T-cell (primary cell): ENCODE measurements at regions not wholly inside any gene's neighbourhood (a gene's known extent, or its start where the extent isn't known, plus 50 kb on each side); places are given as distances from the start of the nearest gene placed in this dataset.

ENCODE experiments used
- ATAC-seq, 4 experiments: fragments of 200-7000 bp in 3 of 4; fragments of 150-1000 bp in 1 of 4; cut with Tn5 transposase; replicated peaks in 1 of 4; 1 replicate in 3 of 4; 2 replicates in 1 of 4; pipeline ENCODE4 v1.10.0; 2021; ENCODE audit warnings: moderate library complexity in 3 of 4, mild to moderate bottlenecking in 2 of 4, moderate number of reproducible peaks in 1 of 4
- CTCF ChIA-PET, 2 donors: fragments of 300-600 bp; sonication (Branson Sonifier 250); formaldehyde crosslinking; loops; one replicate each; lab custom pipeline; 2022; ENCODE audit warnings: antibody characterized with exemption in 2 of 2; lab: Charles Lee
- POLR2A ChIA-PET, 2 donors: fragments of 300-600 bp; sonication (Branson Sonifier 250); formaldehyde crosslinking; loops; one replicate each; lab custom pipeline; 2022; ENCODE audit warnings: antibody characterized with exemption in 2 of 2; lab: Charles Lee
- DNase-seq, 35 experiments: peaks; one replicate each; pipeline versions ENCODE4 v3.0.0 to v3.0.0-alpha.2; 2013 to 2023
- H3K27ac ChIP-seq: one replicate; pipeline ENCODE4 v1.5.1; 2013; ENCODE audit warnings: low read length
- H3K27me3 ChIP-seq, 2 experiments: replicated peaks in 1 of 2; 1 replicate in 1 of 2; 2 replicates in 1 of 2; pipeline versions ENCODE4 v1.6.1 to v1.7.0; 2013; ENCODE audit warnings: low read length in 1 of 2, mixed read lengths in 1 of 2; ENCODE audit not compliant: control insufficient read depth in 2 of 2, insufficient read depth in 2 of 2; ENCODE audit errors: extremely low read depth in 1 of 2
- H3K36me3 ChIP-seq, 2 donors: 1 replicate in 1 of 2; 2 replicates in 1 of 2; pipeline versions ENCODE4 v1.6.1 to v1.7.0; 2013; ENCODE audit warnings: low read length in 1 of 2; ENCODE audit not compliant: control insufficient read depth in 2 of 2, insufficient read depth in 1 of 2; ENCODE audit errors: extremely low read depth in 1 of 2
- H3K4me1 ChIP-seq, 2 experiments: 1 replicate in 1 of 2; 2 replicates in 1 of 2; pipeline versions ENCODE4 v1.6.1 to v1.7.0; 2013; ENCODE audit warnings: low read length in 2 of 2, mixed read lengths in 1 of 2; ENCODE audit not compliant: insufficient read depth in 2 of 2, control insufficient read depth in 1 of 2; ENCODE audit errors: extremely low read depth in 1 of 2
- H3K4me3 ChIP-seq, 2 donors: 1 replicate in 1 of 2; 2 replicates in 1 of 2; pipeline versions ENCODE4 v1.5.1 to v1.7.0; 2013; ENCODE audit warnings: mild to moderate bottlenecking in 2 of 2, low read length in 1 of 2, moderate library complexity in 1 of 2; ENCODE audit not compliant: control insufficient read depth in 1 of 2; ENCODE audit errors: extremely low read depth in 1 of 2
- H3K9me3 ChIP-seq: 2 replicates; pipeline ENCODE4 v1.7.0; 2013
- H3K27ac Mint-ChIP-seq, 2 donors: one replicate each; pipeline ENCODE4 v1.8.0; 2020 to 2021; ENCODE audit warnings: mild to moderate bottlenecking in 2 of 2, mixed read lengths in 2 of 2
- H3K27me3 Mint-ChIP-seq, 2 donors: one replicate each; pipeline ENCODE4 v1.8.0; 2021 to 2022; ENCODE audit warnings: mixed read lengths in 2 of 2
- H3K36me3 Mint-ChIP-seq: one replicate; pipeline ENCODE4 v1.8.0; 2021; ENCODE audit warnings: mixed read lengths
- H3K4me1 Mint-ChIP-seq, 3 donors: one replicate each; pipeline ENCODE4 v1.8.0; 2020 to 2022; ENCODE audit warnings: mixed read lengths in 3 of 3, mild to moderate bottlenecking in 1 of 3
- H3K4me3 Mint-ChIP-seq, 3 donors: one replicate each; pipeline ENCODE4 v1.8.0; 2020 to 2022; ENCODE audit warnings: mild to moderate bottlenecking in 3 of 3, mixed read lengths in 3 of 3, moderate library complexity in 3 of 3
- H3K9me3 Mint-ChIP-seq, 3 donors: one replicate each; pipeline ENCODE4 v1.8.0; 2020 to 2022; ENCODE audit warnings: mixed read lengths in 3 of 3
- WGBS: methylation state at CpG from one replicate; pipeline ENCODE4 v1.1.5; 2013; ENCODE audit warnings: missing lambda C conversion rate; ENCODE audit not compliant: insufficient coverage; 5-methylcytosine and 5-hydroxymethylcytosine counted together

DNA sequence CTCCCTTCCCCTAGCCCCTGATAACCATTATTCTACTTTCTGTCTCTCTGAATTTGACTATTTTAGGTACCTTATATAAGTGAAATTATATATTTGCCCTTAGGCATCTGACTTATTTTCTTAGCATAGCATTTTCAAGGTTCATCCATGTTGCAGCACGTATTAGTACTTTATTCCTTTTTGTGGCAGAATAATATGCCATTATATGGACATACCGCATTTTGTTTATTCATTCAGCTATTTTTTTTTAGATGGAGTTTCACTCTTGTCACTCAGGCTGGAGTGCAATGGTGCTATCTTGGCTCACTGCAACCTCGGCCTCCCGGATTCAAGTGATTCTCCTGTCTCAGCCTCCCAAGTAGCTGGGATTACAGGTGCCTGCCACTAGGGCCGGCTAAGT lies 326.2 kb upstream of the PLXNA2 start:
- no peak overlapping the region for H3K4me3 Mint-ChIP-seq
- no peak overlapping the region for H3K27ac Mint-ChIP-seq
- no peak overlapping the region for H3K4me3 ChIP-seq
- no peak for DNase-seq
- ATAC-seq: no peak
- H3K27me3 ChIP-seq: no peaks in the 10 kb centered on the region
- H3K9me3 Mint-ChIP-seq: peaks cover 0 to 14% (median 10%) of the 10 kb centered on the region in 3 donors
- H3K4me1 ChIP-seq: no peaks in the 10 kb centered on the region
- peaks cover 0 to 20% of the 10 kb centered on the region in 2 donors for H3K27me3 Mint-ChIP-seq
- POLR2A ChIA-PET: no interaction called here
- H3K36me3 Mint-ChIP-seq: no peaks in the 10 kb centered on the region
- no peaks in the 10 kb centered on the region for H3K9me3 ChIP-seq
- no CpG with 5 or more reads among the region's 5 CpGs for WGBS
- no peaks in the 10 kb centered on the region for H3K36me3 ChIP-seq
- CTCF ChIA-PET: no interaction called here
- H3K27ac ChIP-seq: no peak overlapping the region
- H3K4me1 Mint-ChIP-seq: no peaks in the 10 kb centered on the region

DNA sequence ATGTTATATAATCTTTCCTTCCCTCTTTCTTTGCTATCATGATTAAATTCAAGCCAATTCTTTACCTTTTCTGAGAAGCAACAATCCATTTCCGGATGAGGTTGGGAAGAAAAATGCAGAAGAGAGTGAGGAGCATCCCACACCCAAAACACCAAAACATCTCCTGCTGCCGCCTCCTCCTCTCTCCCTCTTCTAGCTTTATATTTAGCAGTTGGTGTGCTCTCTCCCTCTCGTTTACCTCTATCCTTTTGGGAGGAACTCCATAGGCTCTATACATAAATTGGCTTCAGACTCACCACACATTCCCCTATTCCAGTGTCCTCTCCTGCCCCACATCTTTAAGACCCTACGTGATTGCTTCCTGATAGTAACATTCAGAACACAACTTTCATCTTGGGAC lies 332.2 kb upstream of the PLXNA2 start:
- POLR2A ChIA-PET: no interaction called here
- no peaks in the 10 kb centered on the region for H3K4me1 Mint-ChIP-seq
- H3K9me3 Mint-ChIP-seq: no peaks in the 10 kb centered on the region
- no peaks in the 10 kb centered on the region for H3K36me3 ChIP-seq
- H3K27me3 Mint-ChIP-seq: peaks cover 2 to 12% of the 10 kb centered on the region in 2 donors
- no peak overlapping the region for H3K4me3 ChIP-seq
- no peak for DNase-seq
- H3K27ac Mint-ChIP-seq: no peak overlapping the region
- no peak overlapping the region for H3K27ac ChIP-seq
- no peaks in the 10 kb centered on the region for H3K27me3 ChIP-seq
- ATAC-seq: no peak
- no peaks in the 10 kb centered on the region for H3K9me3 ChIP-seq
- no peak overlapping the region for H3K4me3 Mint-ChIP-seq
- CTCF ChIA-PET: no interaction called here
- 77% methylated on average over 3 of the region's 4 CpGs for WGBS
- H3K4me1 ChIP-seq: no peaks in the 10 kb centered on the region
- H3K36me3 Mint-ChIP-seq: no peaks in the 10 kb centered on the region

DNA sequence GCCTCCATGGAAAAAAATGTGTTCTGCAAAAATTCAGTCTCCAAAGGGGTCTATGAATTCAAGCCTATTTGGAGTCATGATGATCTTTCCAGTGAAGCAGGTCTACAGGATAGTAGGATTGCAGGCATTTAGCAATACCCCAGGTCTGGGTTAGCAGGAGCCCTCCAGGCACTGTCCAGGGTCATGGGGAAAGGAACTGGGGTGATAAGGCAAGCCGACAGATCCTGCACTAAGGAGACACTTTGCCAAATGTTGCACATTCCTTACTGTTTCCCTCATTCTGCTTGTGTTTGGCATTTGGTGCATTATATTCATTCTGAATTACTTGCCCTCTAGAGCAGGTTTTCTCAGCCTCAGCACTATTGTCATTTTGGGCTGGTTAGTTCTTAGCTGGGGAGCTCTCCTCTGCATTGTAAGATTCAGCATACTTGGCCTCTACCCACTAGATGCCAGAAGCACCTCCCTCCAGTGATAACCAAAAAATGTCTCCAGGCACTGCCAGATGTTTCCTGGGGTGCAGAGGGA lies 333.3 kb upstream of the PLXNA2 start:
- Mint-ChIP-seq H3K9me3 (no peaks in the 10 kb centered on the region), H3K27ac (no peak overlapping the region), H3K27me3 (peaks cover 2 to 11% of the 10 kb centered on the region in 2 donors), H3K4me3 (no peak overlapping the region), H3K36me3 (no peaks in the 10 kb centered on the region), H3K4me1 (no peaks in the 10 kb centered on the region)
- CTCF ChIA-PET: no interaction called here
- Histone ChIP-seq H3K27ac (no peak overlapping the region), H3K4me3 (no peak overlapping the region), H3K36me3 (no peaks in the 10 kb centered on the region), H3K27me3 (no peaks in the 10 kb centered on the region), H3K4me1 (no peaks in the 10 kb centered on the region), H3K9me3 (no peaks in the 10 kb centered on the region)
- 80% methylated on average over 1 of the region's 1 CpG for whole genome bisulfite sequencing
- ATAC-seq (no peak), DNase-seq (no peak)
- POLR2A ChIA-PET: no interaction called here

DNA sequence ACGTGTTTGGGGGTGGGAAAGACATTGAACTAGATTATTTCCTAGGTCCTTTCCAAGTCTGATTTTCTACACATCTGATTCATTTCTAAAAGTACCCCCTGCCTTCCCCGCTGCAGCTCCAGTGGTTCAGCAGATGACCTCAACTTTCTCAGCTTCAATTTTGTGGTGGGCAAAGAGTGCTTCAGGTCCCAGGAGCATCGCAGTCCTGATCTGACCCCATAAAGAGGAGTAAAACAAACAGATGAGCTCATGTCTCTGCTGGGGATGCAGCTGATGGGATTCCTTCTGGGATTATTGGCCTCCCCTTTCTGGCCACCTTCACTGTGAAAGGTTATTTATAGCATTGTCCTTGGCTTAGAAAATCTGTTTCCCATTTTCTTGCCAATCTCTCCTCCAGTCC lies 337.0 kb upstream of the PLXNA2 start:
- POLR2A ChIA-PET: no interaction called here

DNA sequence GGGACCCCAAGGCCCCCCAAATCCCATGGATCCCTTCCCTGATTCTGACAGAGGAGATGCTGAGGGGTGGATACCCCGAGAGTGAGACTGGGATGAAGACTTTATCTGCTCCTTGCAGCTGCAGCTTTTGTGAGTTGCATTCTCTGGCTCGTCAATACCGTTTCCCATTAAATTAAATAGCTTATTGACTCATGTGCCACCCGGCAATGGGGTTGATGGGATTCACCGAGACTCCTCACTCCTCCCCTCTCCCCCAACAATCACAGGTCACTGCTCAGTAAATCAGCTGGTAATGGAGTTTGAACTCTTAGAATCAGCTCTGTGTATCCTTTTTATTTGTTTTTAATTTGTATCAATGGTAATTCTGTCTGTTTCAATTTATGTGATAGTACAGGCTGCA lies 337.5 kb upstream of the PLXNA2 start:
- 83% methylated on average over 3 of the region's 5 CpGs for WGBS
- no peaks in the 10 kb centered on the region for H3K36me3 ChIP-seq
- H3K4me3 ChIP-seq: no peak overlapping the region
- H3K4me3 Mint-ChIP-seq: no peak overlapping the region
- CTCF ChIA-PET: no interaction called here
- H3K27me3 ChIP-seq: no peaks in the 10 kb centered on the region
- no peaks in the 10 kb centered on the region for H3K36me3 Mint-ChIP-seq
- H3K27ac ChIP-seq: no peak overlapping the region
- H3K27me3 Mint-ChIP-seq: peaks cover 2 to 4% of the 10 kb centered on the region in 2 donors
- peaks cover 0 to 3% (median 0%) of the 10 kb centered on the region in 3 donors for H3K9me3 Mint-ChIP-seq
- POLR2A ChIA-PET: no interaction called here
- no peak overlapping the region for H3K27ac Mint-ChIP-seq
- no peaks in the 10 kb centered on the region for H3K9me3 ChIP-seq
- no peaks in the 10 kb centered on the region for H3K4me1 ChIP-seq
- ATAC-seq: no peak
- H3K4me1 Mint-ChIP-seq: no peaks in the 10 kb centered on the region
- no peak for DNase-seq

More for the DNA sequence above, 337.0 kb upstream of the PLXNA2 start:
- CTCF ChIA-PET: no interaction called here
- Mint-ChIP-seq H3K9me3 (peaks cover 0 to 3% (median 0%) of the 10 kb centered on the region in 3 donors), H3K36me3 (no peaks in the 10 kb centered on the region), H3K4me3 (no peak overlapping the region), H3K27me3 (peaks cover 2 to 8% of the 10 kb centered on the region in 2 donors), H3K4me1 (no peaks in the 10 kb centered on the region), H3K27ac (no peak overlapping the region)
- Histone ChIP-seq H3K4me1 (no peaks in the 10 kb centered on the region), H3K27me3 (no peaks in the 10 kb centered on the region), H3K4me3 (no peak overlapping the region), H3K36me3 (no peaks in the 10 kb centered on the region), H3K9me3 (no peaks in the 10 kb centered on the region), H3K27ac (no peak overlapping the region)
- ATAC-seq: no peak
- DNase-seq: no peak
- 90% methylated on average over 1 of the region's 3 CpGs for WGBS

DNA sequence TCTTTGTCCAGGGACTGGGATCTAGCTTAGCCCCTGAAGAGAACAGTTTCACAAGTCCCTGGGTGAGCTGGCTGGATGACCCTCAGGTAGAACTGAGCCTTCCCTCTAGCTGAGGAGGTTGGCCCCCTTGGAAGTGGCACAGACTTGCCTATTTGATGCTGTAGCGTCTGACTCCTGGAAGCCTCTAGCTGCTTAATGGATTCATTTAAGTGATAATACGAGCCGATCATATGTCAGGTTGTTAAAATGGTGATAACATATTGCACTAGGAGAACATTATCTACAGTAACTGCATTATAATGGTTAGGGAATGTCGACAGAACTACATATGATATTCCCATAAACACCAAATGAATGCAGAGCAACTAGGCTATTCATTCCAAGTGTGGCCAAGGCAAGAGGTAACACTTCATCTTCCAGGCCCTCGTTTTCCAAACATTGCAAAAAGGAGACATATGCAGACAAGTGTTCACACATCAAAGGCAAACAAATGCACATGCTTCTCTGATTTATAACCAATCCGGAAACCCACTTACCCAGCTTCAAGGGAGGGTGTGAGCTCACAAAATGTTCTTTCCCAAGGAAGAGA lies 340.1 kb upstream of the PLXNA2 start:
- Histone ChIP-seq H3K27me3 (no peaks in the 10 kb centered on the region), H3K36me3 (no peaks in the 10 kb centered on the region), H3K27ac (no peak overlapping the region), H3K4me1 (no peaks in the 10 kb centered on the region), H3K9me3 (no peaks in the 10 kb centered on the region), H3K4me3 (no peak overlapping the region)
- ChIA-PET POLR2A (no interaction called here), CTCF (no interaction called here)
- Mint-ChIP-seq H3K36me3 (no peaks in the 10 kb centered on the region), H3K27ac (no peak overlapping the region), H3K9me3 (peaks cover 0 to 3% (median 0%) of the 10 kb centered on the region in 3 donors), H3K27me3 (no peaks in the 10 kb centered on the region), H3K4me3 (no peak overlapping the region), H3K4me1 (no peaks in the 10 kb centered on the region)
- no peak for DNase-seq
- 40% methylated on average over 1 of the region's 6 CpGs for WGBS
- no peak for ATAC-seq
